ENCODE measurements at regions not wholly inside any gene's neighbourhood (a gene's known extent, or its start where the extent isn't known, plus 50 kb on each side); places are given as distances from the start of the nearest gene placed in this dataset.
A peak's percentile ranks its signal among the peaks of the same experiment; 100 is the strongest.

DNA sequence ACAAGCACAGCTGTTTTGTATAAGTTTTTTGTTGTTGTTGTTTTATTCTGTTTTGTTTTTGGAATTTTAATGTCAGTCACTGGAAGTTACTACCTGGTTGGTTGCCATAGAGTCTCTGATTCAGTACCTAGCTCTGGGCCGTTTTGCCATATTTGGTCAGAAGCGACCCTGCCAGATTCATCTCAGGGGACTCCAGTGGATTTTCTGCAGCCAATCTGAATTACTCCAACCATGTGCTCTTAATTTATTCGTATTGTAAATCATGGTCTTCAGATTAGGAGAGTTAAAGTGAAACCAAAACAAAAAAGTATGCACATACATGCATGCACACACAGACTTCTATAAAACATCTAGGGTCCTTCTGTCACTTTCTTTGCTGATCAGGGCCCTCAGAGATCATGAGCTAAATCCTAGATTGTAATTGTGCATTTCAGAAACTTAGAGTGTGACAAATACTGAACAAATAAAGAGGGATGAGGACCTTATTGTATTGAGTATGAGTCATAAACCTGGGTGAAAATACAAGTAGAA is 317.4 kb upstream of the UBE2E3 start:
- FAIRE-seq (no peak), DNase-seq (ENCODE audit: low spot score) (no peak)

- DNase-seq (ENCODE audit: low spot score) (no peak), FAIRE-seq (no peak)
These were observed 317.9 kb upstream of the UBE2E3 start for GRCh38 chr2:180662521-180662920.

DNA sequence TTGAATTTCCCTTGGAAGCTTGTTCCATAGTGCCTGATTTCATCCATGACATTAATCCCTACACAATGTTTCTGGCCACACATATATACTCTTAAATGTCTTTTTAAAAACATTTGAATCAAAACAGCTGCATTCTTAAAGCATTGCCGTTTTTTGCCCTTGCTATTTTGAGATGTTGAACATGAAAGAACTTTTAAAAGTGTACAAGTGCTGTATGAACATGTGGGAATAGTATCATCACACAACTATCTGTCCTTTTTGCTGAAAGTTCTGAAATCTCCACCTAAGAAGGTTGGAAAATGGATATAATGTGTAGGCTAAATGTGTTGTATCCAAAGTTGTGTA is 318.7 kb upstream of the UBE2E3 start:
- DNase-seq (ENCODE audit: low spot score) (no peak), FAIRE-seq (no peak)

- no peak for FAIRE-seq
- no peak for DNase-seq (ENCODE audit: low spot score)
These were observed 319.3 kb upstream of the UBE2E3 start for GRCh38 chr2:180660881-180661685.

DNA sequence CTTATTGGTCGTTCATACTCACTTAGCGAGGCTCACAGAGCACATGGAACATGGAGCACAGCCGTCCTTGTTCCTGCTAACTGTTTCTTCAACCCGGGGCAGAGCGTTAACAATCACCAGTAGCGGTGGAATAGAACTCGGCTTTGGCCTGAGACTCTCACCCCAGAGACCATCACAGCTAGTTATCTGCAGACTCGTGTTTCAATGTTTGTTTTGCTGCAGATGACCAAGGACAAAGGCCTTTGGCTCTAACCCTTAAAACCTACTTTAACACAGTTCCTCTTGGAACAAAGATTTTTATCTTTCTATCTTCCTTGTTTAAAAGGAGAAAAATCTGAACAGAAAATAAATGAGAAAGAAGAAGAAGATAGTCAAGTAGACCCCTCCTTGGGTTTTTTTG is 320.2 kb upstream of the UBE2E3 start:
- DNase-seq (ENCODE audit: low spot score) (no peak), FAIRE-seq (no peak)

DNA sequence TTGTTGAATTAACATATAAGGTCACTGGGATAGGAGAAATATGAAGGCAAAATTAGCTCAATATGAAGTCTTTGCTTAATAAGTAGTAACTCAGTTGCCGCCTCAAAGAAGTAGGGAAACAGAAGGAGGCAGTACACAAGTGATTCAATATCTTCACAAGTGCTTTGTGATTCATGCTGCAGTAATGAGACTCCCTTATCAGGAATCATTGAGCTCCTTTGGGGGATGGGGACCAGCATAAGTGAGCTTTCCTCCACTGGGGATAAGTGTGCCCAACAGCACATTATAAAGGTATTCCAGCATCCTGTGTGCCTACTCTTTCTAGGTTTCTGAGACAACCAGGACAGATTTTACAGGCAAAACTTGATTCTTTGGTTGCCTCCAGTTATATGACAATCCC is 323.4 kb upstream of the UBE2E3 start:
- FAIRE-seq (no peak), DNase-seq (ENCODE audit: low spot score) (peak; percentile 38)

- peak; percentile 93 for FAIRE-seq
- peak; percentile 62 for DNase-seq (ENCODE audit: low spot score)
These were observed 324.0 kb upstream of the UBE2E3 start for GRCh38 chr2:180656455-180656847.

GRCh38 chr2:180655842-180656454 is 324.5 kb upstream of the UBE2E3 start:
- peak; percentile 69 for FAIRE-seq
- DNase-seq (ENCODE audit: low spot score), result no peak

GRCh38 chr2:180655393-180655792 is 325.0 kb upstream of the UBE2E3 start:
- no peak for DNase-seq (ENCODE audit: low spot score)
- no peak for FAIRE-seq

DNA sequence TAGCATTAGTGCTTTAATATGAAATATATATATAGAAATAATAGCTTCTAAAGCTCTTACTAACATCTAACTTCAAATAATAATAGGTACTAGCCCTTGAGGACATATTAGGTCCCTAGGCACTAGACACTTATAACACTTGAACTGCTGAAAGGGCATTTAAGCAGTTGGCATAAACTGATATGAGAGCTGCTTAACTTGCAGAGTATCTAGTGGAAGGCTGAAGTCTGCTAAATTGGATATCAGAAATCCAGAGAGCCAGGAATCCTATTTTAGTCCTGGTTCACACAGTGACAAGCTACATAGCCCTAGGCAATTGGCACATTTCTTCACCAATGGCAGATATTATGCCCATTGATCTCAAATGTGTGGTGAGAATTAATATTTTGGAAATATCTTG is 326.9 kb upstream of the UBE2E3 start:
- DNase-seq (ENCODE audit: low spot score) (no peak), FAIRE-seq (no peak)

DNA sequence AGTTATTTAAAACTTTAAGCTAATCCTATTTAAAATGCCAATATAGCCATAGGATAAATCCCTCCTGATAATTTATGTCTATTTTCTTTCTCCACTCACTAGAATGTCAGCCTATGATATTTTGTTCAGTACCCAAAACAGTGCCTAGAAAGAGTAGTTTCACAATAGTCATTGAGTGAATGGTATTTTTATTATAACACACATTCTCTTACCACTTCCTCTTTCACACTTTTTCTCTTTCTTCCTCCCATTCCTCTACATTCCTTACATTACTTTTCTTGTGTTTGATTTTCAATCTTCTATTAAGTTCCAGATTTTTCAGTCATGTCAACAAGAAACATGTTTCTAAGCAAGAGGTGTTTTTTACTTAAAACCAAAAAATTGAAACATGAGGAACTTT is 327.6 kb upstream of the UBE2E3 start:
- DNase-seq (ENCODE audit: low spot score) (no peak), FAIRE-seq (no peak)

DNA sequence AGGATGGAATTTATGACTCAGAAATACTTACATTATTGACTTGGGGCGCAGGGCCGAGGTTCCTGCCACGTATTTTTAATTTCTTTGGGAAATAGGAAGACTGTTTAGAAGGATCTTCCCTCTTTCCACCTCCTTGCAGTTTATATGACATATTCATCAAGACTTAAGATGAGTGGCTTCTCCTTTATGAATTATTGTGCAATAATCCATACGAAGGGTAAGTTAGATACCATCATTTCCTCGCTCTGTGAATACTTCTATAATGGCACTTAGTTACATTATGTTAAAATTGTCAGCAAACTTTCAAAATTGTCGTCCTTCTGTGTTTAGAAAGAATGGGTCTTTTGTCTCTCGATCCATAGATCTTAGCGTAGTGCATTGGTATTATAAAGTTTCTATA is 328.8 kb upstream of the UBE2E3 start:
- FAIRE-seq (no peak), DNase-seq (ENCODE audit: low spot score) (no peak)

- DNase-seq (ENCODE audit: low spot score) (no peak), FAIRE-seq (no peak)
These were observed 332.8 kb upstream of the UBE2E3 start for GRCh38 chr2:180647621-180648020.

- no peak for FAIRE-seq
- no peak for DNase-seq (ENCODE audit: low spot score)
These were observed 333.2 kb upstream of the UBE2E3 start for GRCh38 chr2:180647221-180647620.

- DNase-seq (ENCODE audit: low spot score) (no peak), FAIRE-seq (no peak)
These were observed 333.6 kb upstream of the UBE2E3 start for GRCh38 chr2:180646756-180647155.

DNA sequence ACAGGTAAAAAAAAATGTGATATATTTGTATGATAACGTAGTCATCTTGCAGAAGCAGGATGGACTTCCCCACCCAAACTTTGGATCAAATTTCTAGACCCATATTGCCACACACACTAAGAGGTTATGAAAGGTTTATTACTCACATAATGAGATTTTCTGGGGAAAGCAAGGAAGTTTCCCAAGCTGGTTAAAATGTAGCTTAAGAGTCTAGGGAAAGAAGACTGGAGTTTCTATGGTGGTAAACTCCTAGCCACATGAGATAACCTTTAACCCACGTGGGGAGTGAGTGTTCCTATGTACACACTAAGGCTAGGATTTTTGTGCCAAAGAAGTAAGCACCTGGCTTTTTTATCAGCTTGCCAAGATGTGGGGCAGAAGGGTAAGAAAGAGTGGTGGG is 335.7 kb upstream of the UBE2E3 start:
- DNase-seq (ENCODE audit: low spot score), result no peak
- no peak for FAIRE-seq

DNA sequence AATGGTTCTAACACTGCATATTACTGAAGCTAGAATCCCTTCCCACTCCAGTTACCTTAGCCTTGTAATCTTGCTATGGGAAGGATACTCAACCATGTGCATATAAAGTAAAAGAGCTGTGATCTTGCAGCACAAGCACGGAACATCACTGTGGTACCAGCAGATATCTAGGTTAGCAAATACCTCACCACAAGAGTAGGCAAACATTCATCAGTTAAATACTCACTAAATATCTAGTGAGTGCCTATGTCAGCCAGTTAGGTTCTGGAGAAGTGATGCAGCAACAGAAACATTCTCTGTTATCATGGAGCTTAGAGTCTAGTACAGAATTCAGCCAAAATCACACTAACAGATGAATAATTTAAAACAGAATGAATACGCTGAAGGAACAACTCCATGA is 349.6 kb upstream of the UBE2E3 start:
- FAIRE-seq, result no peak
- DNase-seq (ENCODE audit: low spot score), result no peak

GRCh38 chr2:180625006-180625844 is 355.2 kb upstream of the UBE2E3 start:
- FAIRE-seq (no peak), DNase-seq (ENCODE audit: low spot score) (no peak)

GRCh38 chr2:180621941-180622918 is 358.2 kb upstream of the UBE2E3 start:
- FAIRE-seq, result no peak

GRCh38 chr2:180621366-180621765 is 359.0 kb upstream of the UBE2E3 start:
- FAIRE-seq, result no peak
- no peak for DNase-seq (ENCODE audit: low spot score)

More at GRCh38 chr2:180621941-180622918, 358.2 kb upstream of the UBE2E3 start:
- DNase-seq (ENCODE audit: low spot score), result no peak

DNA sequence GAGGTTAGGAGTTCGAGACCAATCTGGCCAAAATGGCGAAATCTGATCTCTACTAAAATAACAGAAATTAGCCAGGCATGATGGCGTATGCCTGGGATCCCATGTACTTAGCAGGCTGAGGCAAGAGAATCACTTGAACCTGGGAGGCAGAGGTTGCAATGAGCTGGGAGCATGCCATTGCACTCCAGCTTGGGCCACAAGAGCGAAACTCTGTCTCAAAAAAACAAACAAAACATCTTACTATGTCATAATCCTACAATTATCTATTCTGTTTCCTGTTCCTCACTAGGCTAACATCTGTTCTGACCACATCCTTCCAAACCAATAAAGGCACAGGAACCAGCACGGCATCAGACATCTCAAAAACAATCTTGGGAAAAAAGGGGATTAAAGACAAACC is 361.8 kb upstream of the UBE2E3 start:
- FAIRE-seq, result no peak
- no peak for DNase-seq (ENCODE audit: low spot score)
